ENCODE measurements at regions not wholly inside any gene's neighbourhood (a gene's known extent, or its start where the extent isn't known, plus 50 kb on each side); places are given as distances from the start of the nearest gene placed in this dataset.

DNA sequence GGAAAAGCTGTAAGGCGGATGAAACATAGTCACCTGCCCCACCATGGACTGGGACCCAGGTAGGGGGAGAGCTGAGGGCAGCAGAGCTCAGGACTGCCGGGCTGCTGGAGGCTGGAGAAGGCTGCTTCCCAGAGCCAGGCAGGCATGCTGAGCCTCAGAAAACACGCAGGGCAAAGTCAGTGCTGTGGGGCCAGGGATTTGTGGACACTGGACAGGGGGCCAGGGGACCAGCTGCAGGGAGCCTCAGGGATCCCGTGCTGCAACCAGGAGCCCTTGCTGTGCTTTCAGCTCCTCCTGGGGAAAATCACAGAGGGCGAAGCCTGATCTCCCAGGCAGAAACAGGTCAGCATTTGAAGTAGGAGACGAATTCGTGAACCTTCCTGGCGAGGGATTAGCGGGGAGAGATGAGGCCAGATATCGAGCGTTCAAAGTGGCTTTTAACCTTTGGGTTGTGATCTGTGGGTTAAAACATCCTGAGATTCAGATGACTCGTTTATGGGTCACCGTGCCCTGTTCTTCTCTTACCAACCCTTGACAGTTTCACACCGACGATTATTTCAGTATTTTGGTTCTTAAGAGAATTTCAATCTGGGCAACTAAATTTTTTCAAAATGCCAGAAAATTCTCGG is 85.6 kb upstream of the SHH start:
- TF ChIP-seq POLR2AphosphoS5 (IDR thresholded peaks at IDR 0.05; ENCODE audit: low read depth, low read length), result no peak
- TF ChIP-seq POLR2A (IDR thresholded peaks at IDR 0.05; ENCODE audit: low read depth, low read length), result no peak
- TF ChIP-seq PAX5 (IDR thresholded peaks at IDR 0.05; ENCODE audit: insufficient read depth, low read length, severe bottlenecking), result no peak
- TF ChIP-seq TAF1 (IDR thresholded peaks at IDR 0.05; ENCODE audit: low read depth, low read length), result no peak
- no peak for TF ChIP-seq SPI1 (IDR thresholded peaks at IDR 0.05; ENCODE audit: low read depth, low read length)
- no peak for TF ChIP-seq POU2F2 (IDR thresholded peaks at IDR 0.05; ENCODE audit: low read depth, low read length)
